Mesothelial cell of epicardium (in vitro differentiated cells): ENCODE measurements at regions not wholly inside any gene's neighbourhood (a gene's known extent, or its start where the extent isn't known, plus 50 kb on each side); places are given as distances from the start of the nearest gene placed in this dataset.

Experiments
- DNase-seq, 2 experiments: peaks; one replicate each; pipeline ENCODE4 v3.0.0; 2021; ENCODE audit warnings: low spot score in 2 of 2; ENCODE audit not compliant: unreplicated experiment in 2 of 2
- H3K27ac Mint-ChIP-seq: 2 replicates; pipeline ENCODE4 v1.8.0; 2021; ENCODE audit warnings: mixed read lengths
- H3K27me3 Mint-ChIP-seq: 2 replicates; pipeline ENCODE4 v1.8.0; 2021; ENCODE audit warnings: low read depth, mixed read lengths
- H3K36me3 Mint-ChIP-seq: 2 replicates; pipeline ENCODE4 v1.8.0; 2021; ENCODE audit warnings: mixed read lengths
- H3K4me1 Mint-ChIP-seq: 2 replicates; pipeline ENCODE4 v1.8.0; 2021; ENCODE audit warnings: mixed read lengths
- H3K4me3 Mint-ChIP-seq: 2 replicates; pipeline ENCODE4 v1.8.0; 2021; ENCODE audit warnings: mild to moderate bottlenecking, moderate library complexity, mixed read lengths
- H3K9me3 Mint-ChIP-seq: 2 replicates; pipeline ENCODE4 v1.8.0; 2021; ENCODE audit warnings: mixed read lengths
- CTCF ChIP-seq: fragments of 200-600 bp; sonication (generic); IDR thresholded peaks from one replicate; pipeline ENCODE4 v1.5.0; 2021; ENCODE audit warnings: antibody characterized with exemption; ENCODE audit not compliant: unreplicated experiment

DNA sequence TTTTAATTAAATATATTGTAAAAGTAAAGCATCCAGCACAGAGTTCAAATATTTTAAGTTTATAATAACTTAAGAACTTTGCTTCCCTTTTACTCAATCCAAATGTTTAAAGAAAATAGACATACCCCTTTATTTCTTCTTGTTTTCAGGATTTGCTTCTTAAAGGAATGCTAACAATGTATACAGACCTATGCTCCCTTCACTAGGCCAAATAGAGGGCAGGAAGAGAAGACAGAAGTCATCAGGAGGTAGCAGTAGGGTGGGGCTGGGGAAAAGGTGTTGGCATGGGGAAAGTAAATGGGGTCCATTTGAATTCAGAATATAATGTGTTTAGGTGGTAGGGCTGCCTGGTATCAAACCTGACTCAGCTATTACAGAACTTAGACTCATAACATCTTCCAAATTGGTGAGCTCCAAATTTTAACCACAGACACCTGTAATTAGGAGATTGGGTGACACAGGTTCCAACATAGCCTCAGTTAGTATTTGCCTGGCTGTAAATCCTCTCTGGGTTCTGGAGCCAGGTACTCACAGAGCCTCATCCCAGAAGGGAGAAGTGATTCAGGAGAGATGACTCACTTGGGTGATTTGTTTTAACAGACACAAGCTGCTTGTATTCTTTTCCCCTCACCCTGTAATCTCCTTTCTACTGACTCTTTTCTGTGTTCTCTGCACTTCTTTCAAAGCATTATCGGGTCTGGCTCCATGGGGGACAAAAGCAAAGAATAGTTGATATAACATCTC, 60.1 kb upstream of the DUSP10 start:
- Mint-ChIP-seq H3K4me1 (peaks cover 5% of the 10 kb centered on the region), H3K36me3 (no peaks in the 10 kb centered on the region), H3K27me3 (no peaks in the 10 kb centered on the region), H3K9me3 (peaks cover 11% of the 10 kb centered on the region), H3K27ac (no peak overlapping the region), H3K4me3 (no peak overlapping the region)
- TF ChIP-seq CTCF, result no peak
- DNase-seq, result no peak

DNA sequence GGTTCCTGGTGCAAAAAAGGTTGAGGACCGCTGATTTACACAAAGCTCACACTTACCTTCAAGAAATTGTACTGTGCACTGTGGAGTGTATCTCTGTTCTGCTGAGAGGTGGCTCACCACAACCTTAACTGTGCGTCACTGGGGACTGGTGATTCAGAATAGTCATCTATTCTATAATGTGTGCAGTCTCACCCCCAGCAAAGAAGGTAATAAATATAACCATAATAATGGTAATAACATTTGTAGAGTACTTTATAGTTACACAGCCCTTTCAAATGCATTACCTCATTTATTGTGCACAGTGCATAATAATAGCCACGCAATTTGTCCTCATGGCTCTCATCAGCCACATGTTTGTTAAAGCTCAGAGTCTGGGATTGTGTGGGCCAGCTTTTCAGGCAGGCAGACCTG, 59.4 kb upstream of the DUSP10 start:
- peaks cover 5% of the 10 kb centered on the region for H3K4me1 Mint-ChIP-seq
- no peak overlapping the region for H3K27ac Mint-ChIP-seq
- TF ChIP-seq CTCF, result no peak
- peaks cover 11% of the 10 kb centered on the region for H3K9me3 Mint-ChIP-seq
- H3K36me3 Mint-ChIP-seq, result no peaks in the 10 kb centered on the region
- H3K4me3 Mint-ChIP-seq, result no peak overlapping the region
- DNase-seq, result no peak
- no peaks in the 10 kb centered on the region for H3K27me3 Mint-ChIP-seq

DNA sequence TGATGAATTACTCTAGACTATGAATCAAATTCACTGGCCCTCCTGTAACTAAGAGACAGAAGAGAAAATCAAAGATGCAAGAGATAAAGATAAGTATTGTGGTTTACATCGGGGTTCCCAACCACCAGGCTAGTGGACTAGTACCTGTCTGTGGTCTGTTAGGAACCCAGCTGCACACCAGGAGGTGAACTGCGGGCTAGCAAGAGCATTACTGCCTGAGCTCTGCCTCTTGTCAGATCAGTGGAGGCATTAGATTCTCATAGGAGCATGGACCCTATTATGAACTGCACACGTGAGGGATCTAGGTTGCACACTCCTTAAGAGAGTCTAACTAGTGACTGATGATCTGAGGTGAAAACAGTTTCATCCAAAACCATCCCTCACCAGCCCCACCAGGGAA, 58.9 kb upstream of the DUSP10 start:
- no peak for TF ChIP-seq CTCF
- peaks cover 5% of the 10 kb centered on the region for H3K4me1 Mint-ChIP-seq
- no peak overlapping the region for H3K27ac Mint-ChIP-seq
- no peaks in the 10 kb centered on the region for H3K27me3 Mint-ChIP-seq
- H3K36me3 Mint-ChIP-seq, result no peaks in the 10 kb centered on the region
- DNase-seq, result no peak
- peaks cover 11% of the 10 kb centered on the region for H3K9me3 Mint-ChIP-seq
- H3K4me3 Mint-ChIP-seq, result no peak overlapping the region

- Mint-ChIP-seq H3K9me3 (peaks cover 12% of the 10 kb centered on the region), H3K4me1 (peaks cover 5% of the 10 kb centered on the region), H3K27me3 (peaks cover 2% of the 10 kb centered on the region), H3K27ac (no peak overlapping the region), H3K36me3 (no peaks in the 10 kb centered on the region), H3K4me3 (no peak overlapping the region)
- DNase-seq, result no peak
- no peak for TF ChIP-seq CTCF
Measured at GRCh38 chr1:221797506-221797905, 55.6 kb upstream of the DUSP10 start.

DNA sequence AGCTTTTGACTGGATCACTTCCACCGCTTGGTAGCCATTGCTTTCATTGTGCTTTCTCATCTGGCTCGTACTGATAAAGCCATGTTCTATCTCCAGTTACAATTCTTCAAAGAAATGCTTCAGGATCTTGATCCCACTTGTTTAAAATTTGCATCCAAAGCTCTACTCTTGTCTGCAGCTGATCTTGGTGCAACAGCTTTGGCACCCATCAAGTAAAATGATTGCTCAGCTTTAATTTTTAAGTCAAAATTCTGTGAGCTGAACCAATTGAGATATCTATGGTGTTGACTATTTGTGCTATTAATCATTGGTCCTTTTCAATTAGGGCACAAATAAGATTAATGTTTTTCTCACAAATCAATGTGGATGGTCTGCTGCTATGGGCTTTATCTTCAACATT, 54.8 kb upstream of the DUSP10 start:
- H3K4me1 Mint-ChIP-seq, result peaks cover under 1% of the 10 kb centered on the region
- no peak overlapping the region for H3K27ac Mint-ChIP-seq
- peaks cover 17% of the 10 kb centered on the region for H3K9me3 Mint-ChIP-seq
- H3K4me3 Mint-ChIP-seq, result no peak overlapping the region
- no peak for TF ChIP-seq CTCF
- DNase-seq, result no peak
- peaks cover 2% of the 10 kb centered on the region for H3K27me3 Mint-ChIP-seq
- no peaks in the 10 kb centered on the region for H3K36me3 Mint-ChIP-seq

DNA sequence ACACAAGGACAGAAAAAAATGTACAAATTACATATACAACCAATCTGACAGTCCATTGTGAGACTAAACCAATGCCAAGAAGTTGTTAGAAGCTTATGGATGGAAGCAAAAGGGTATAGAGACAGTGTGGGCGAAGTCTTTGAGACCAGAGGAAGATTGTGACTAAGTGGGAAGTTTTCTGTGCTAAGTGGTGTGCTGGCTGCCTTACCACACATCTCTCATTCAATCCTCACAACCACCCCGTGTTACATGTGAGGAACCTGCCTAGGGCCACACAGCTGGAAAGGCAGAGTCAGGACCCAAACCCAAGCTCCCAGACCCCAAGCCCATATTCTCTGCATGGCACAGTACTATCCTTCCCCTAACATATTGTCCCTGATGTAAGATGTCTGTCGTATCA, 53.5 kb upstream of the DUSP10 start:
- peaks cover 16% of the 10 kb centered on the region for H3K9me3 Mint-ChIP-seq
- DNase-seq, result no peak
- no peak for TF ChIP-seq CTCF
- H3K4me3 Mint-ChIP-seq, result no peak overlapping the region
- H3K27me3 Mint-ChIP-seq, result peaks cover 2% of the 10 kb centered on the region
- no peaks in the 10 kb centered on the region for H3K4me1 Mint-ChIP-seq
- no peaks in the 10 kb centered on the region for H3K36me3 Mint-ChIP-seq
- H3K27ac Mint-ChIP-seq, result no peak overlapping the region
